WTC11 (cell line): ENCODE measurements at regions not wholly inside any gene's neighbourhood (a gene's known extent, or its start where the extent isn't known, plus 50 kb on each side); places are given as distances from the start of the nearest gene placed in this dataset.

Source experiments
- ATAC-seq: fragments of 200-7000 bp; cut with Tn5 transposase; 2 replicates; pipeline ENCODE4 v1.10.0; 2021; ENCODE audit warnings: mild to moderate bottlenecking, moderate library complexity
- CTCF ChIA-PET: fragments of 300-600 bp; sonication (Branson Sonifier 250); formaldehyde crosslinking; loops from one replicate; lab custom pipeline; 2021; ENCODE audit warnings: antibody characterized with exemption; lab: Charles Lee
- POLR2A ChIA-PET: fragments of 350-600 bp; sonication (Branson Sonifier 250); formaldehyde crosslinking; loops from one replicate; lab custom pipeline; 2021; ENCODE audit warnings: antibody characterized with exemption; lab: Charles Lee
- DNase-seq: peaks from one replicate; pipeline ENCODE4 v3.0.0; 2021; ENCODE audit warnings: low spot score
- H3K27ac Mint-ChIP-seq: 2 replicates; pipeline ENCODE4 v1.8.0; 2021; ENCODE audit warnings: mixed read lengths
- H3K27me3 Mint-ChIP-seq: 2 replicates; pipeline ENCODE4 v1.8.0; 2021; ENCODE audit warnings: low read depth, mild to moderate bottlenecking, moderate library complexity, mixed read lengths
- H3K36me3 Mint-ChIP-seq: 2 replicates; pipeline ENCODE4 v1.8.0; 2021; ENCODE audit warnings: mixed read lengths
- H3K4me1 Mint-ChIP-seq: 2 replicates; pipeline ENCODE4 v1.8.0; 2022; ENCODE audit warnings: mixed read lengths
- H3K4me3 Mint-ChIP-seq: 2 replicates; pipeline ENCODE4 v1.8.0; 2021; ENCODE audit warnings: mild to moderate bottlenecking, moderate library complexity, mixed read lengths
- H3K9me3 Mint-ChIP-seq: 2 replicates; pipeline ENCODE4 v1.8.0; 2021; ENCODE audit warnings: mixed read lengths
- AFF4 ChIP-seq: sonication (generic); formaldehyde crosslinking; IDR thresholded peaks from 2 replicates; pipeline ENCODE4 v1.8.1; 2023; ENCODE audit warnings: mild to moderate bottlenecking, missing genetic modification reagents, borderline replicate concordance
- ATF6 ChIP-seq: sonication (generic); formaldehyde crosslinking; IDR thresholded peaks from 2 replicates; pipeline ENCODE4 v1.8.1; 2023; ENCODE audit warnings: mild to moderate bottlenecking, missing genetic modification reagents
- E2F1 ChIP-seq: sonication (generic); formaldehyde crosslinking; IDR thresholded peaks from 2 replicates; pipeline ENCODE4 v1.8.0; 2022; ENCODE audit warnings: mild to moderate bottlenecking, missing genetic modification reagents
- EMX1 ChIP-seq: fragments of 250-450 bp; sonication (Bioruptor Pico); IDR thresholded peaks from 2 replicates; pipeline ENCODE4 v1.8.0; 2021; ENCODE audit warnings: mild to moderate bottlenecking
- ETV6 ChIP-seq: sonication (generic); formaldehyde crosslinking; IDR thresholded peaks from 2 replicates; pipeline ENCODE4 v1.8.1; 2022; ENCODE audit warnings: mild to moderate bottlenecking, missing genetic modification reagents
- GTF2I ChIP-seq: fragments of 250-450 bp; sonication (Bioruptor Pico); conservative IDR thresholded peaks from 2 replicates; pipeline ENCODE4 v1.4.0; 2021; ENCODE audit warnings: mild to moderate bottlenecking
- HMGXB4 ChIP-seq: sonication (generic); formaldehyde crosslinking; IDR thresholded peaks from 2 replicates; pipeline ENCODE4 v1.8.1; 2023; ENCODE audit warnings: mild to moderate bottlenecking, moderate library complexity, missing genetic modification reagents
- IRF2 ChIP-seq: sonication (generic); formaldehyde crosslinking; IDR thresholded peaks from 2 replicates; pipeline ENCODE4 v1.8.0; 2022; ENCODE audit warnings: low read depth, missing genetic modification reagents, borderline replicate concordance
- NR1H2 ChIP-seq: sonication (generic); formaldehyde crosslinking; IDR thresholded peaks from 2 replicates; pipeline ENCODE4 v1.9.0; 2021; ENCODE audit warnings: mild to moderate bottlenecking, moderate library complexity, missing genetic modification reagents
- TEAD4 ChIP-seq: sonication (generic); formaldehyde crosslinking; IDR thresholded peaks from 2 replicates; pipeline ENCODE4 v1.8.0; 2022; ENCODE audit warnings: mild to moderate bottlenecking, missing genetic modification reagents
- ZNF138 ChIP-seq: sonication (generic); formaldehyde crosslinking; conservative IDR thresholded peaks from 2 replicates; pipeline ENCODE4 v1.8.1; 2022; ENCODE audit warnings: mild to moderate bottlenecking, moderate library complexity, missing genetic modification reagents
- ZNF232 ChIP-seq: sonication (generic); formaldehyde crosslinking; IDR thresholded peaks from 2 replicates; pipeline ENCODE4 v1.8.0; 2022; ENCODE audit warnings: mild to moderate bottlenecking, missing genetic modification reagents
- ZNF263 ChIP-seq: sonication (generic); formaldehyde crosslinking; IDR thresholded peaks from 2 replicates; pipeline ENCODE4 v1.8.1; 2022; ENCODE audit warnings: low read depth, mild to moderate bottlenecking, moderate library complexity, missing genetic modification reagents
- TF ChIP-seq, protein P1 (sequence below): sonication (generic); formaldehyde crosslinking; IDR thresholded peaks from 2 replicates; pipeline ENCODE4 v1.8.0; 2022; ENCODE audit warnings: mild to moderate bottlenecking, missing genetic modification reagents
- TF ChIP-seq, protein P2 (sequence below): sonication (generic); formaldehyde crosslinking; IDR thresholded peaks from 2 replicates; pipeline ENCODE4 v1.8.1; 2022; ENCODE audit warnings: low read depth, mild to moderate bottlenecking, moderate library complexity, missing genetic modification reagents, borderline replicate concordance
- TF ChIP-seq, protein P3 (sequence below): sonication (generic); formaldehyde crosslinking; IDR thresholded peaks from 2 replicates; pipeline ENCODE4 v1.8.0; 2023; ENCODE audit warnings: missing genetic modification reagents, mild to moderate bottlenecking, borderline replicate concordance

- TF ChIP-seq ZNF138 (CRISPR knock-in tag) (no peak), E2F1 (CRISPR knock-in tag) (no peak), ZNF232 (CRISPR knock-in tag) (no peak), IRF2 (CRISPR knock-in tag) (no peak), TEAD4 (CRISPR knock-in tag) (no peak), AFF4 (CRISPR knock-in tag) (no peak), ZNF263 (no peak), NR1H2 (CRISPR knock-in tag) (no peak), ETV6 (CRISPR knock-in tag) (no peak), EMX1 (no peak), HMGXB4 (CRISPR knock-in tag) (no peak), ATF6 (CRISPR knock-in tag) (no peak), GTF2I (CRISPR knock-in tag) (no peak)
- TF ChIP-seq, protein P1, sequence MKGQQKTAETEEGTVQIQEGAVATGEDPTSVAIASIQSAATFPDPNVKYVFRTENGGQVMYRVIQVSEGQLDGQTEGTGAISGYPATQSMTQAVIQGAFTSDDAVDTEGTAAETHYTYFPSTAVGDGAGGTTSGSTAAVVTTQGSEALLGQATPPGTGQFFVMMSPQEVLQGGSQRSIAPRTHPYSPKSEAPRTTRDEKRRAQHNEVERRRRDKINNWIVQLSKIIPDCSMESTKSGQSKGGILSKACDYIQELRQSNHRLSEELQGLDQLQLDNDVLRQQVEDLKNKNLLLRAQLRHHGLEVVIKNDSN (CRISPR knock-in tag): no peak
- TF ChIP-seq, protein P2, sequence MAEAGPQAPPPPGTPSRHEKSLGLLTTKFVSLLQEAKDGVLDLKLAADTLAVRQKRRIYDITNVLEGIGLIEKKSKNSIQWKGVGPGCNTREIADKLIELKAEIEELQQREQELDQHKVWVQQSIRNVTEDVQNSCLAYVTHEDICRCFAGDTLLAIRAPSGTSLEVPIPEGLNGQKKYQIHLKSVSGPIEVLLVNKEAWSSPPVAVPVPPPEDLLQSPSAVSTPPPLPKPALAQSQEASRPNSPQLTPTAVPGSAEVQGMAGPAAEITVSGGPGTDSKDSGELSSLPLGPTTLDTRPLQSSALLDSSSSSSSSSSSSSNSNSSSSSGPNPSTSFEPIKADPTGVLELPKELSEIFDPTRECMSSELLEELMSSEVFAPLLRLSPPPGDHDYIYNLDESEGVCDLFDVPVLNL (CRISPR knock-in tag): no peak
- TF ChIP-seq, protein P3, sequence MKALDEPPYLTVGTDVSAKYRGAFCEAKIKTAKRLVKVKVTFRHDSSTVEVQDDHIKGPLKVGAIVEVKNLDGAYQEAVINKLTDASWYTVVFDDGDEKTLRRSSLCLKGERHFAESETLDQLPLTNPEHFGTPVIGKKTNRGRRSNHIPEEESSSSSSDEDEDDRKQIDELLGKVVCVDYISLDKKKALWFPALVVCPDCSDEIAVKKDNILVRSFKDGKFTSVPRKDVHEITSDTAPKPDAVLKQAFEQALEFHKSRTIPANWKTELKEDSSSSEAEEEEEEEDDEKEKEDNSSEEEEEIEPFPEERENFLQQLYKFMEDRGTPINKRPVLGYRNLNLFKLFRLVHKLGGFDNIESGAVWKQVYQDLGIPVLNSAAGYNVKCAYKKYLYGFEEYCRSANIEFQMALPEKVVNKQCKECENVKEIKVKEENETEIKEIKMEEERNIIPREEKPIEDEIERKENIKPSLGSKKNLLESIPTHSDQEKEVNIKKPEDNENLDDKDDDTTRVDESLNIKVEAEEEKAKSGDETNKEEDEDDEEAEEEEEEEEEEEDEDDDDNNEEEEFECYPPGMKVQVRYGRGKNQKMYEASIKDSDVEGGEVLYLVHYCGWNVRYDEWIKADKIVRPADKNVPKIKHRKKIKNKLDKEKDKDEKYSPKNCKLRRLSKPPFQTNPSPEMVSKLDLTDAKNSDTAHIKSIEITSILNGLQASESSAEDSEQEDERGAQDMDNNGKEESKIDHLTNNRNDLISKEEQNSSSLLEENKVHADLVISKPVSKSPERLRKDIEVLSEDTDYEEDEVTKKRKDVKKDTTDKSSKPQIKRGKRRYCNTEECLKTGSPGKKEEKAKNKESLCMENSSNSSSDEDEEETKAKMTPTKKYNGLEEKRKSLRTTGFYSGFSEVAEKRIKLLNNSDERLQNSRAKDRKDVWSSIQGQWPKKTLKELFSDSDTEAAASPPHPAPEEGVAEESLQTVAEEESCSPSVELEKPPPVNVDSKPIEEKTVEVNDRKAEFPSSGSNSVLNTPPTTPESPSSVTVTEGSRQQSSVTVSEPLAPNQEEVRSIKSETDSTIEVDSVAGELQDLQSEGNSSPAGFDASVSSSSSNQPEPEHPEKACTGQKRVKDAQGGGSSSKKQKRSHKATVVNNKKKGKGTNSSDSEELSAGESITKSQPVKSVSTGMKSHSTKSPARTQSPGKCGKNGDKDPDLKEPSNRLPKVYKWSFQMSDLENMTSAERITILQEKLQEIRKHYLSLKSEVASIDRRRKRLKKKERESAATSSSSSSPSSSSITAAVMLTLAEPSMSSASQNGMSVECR (CRISPR knock-in tag): no peak
- no peaks in the 10 kb centered on the region for H3K4me1 Mint-ChIP-seq
- H3K36me3 Mint-ChIP-seq: no peaks in the 10 kb centered on the region
- H3K9me3 Mint-ChIP-seq: no peaks in the 10 kb centered on the region
- no peak overlapping the region for H3K27ac Mint-ChIP-seq
- ChIA-PET CTCF (no interaction called here), POLR2A (no interaction called here)
- no peak for ATAC-seq
- no peak overlapping the region for H3K4me3 Mint-ChIP-seq
- no peaks in the 10 kb centered on the region for H3K27me3 Mint-ChIP-seq
- DNase-seq: no peak
Observed at GRCh38 chr20:57991211-57991881, 237.1 kb downstream of the ANKRD60 start.
